ENCODE measurements at regions not wholly inside any gene's neighbourhood (a gene's known extent, or its start where the extent isn't known, plus 50 kb on each side); places are given as distances from the start of the nearest gene placed in this dataset.

DNA sequence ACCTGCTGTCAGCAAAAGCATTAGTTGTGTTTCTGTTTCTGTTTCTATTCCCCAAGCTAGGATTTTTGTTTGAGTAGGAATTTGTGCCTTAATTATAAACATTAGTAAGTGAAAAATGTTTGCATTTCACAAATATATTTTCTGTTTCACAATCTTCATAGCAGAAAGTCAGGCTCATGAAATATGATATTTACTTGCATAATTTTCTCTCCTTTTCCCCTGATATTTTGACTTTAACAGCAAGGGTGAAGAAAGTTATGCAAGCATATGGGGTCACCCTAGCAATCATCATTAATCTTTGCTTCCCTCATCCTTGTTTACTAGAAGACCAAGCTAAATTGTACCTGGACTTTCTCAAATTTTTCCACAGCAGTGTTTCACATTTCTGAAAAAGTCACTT, 140.3 kb upstream of the SEMA6D start:
- no peak overlapping the region for H3K9ac ChIP-seq (ENCODE audit: control insufficient read depth, insufficient read depth, low read length)
- no peaks in the 10 kb centered on the region for H3K36me3 ChIP-seq (ENCODE audit: control insufficient read depth in 2 of 2, insufficient read depth in 2 of 2, low read length in 1 of 2)
- H3K4me1 ChIP-seq (ENCODE audit: control insufficient read depth, insufficient read depth, low read length), result no peaks in the 10 kb centered on the region
- ChIA-PET SMC1A (ENCODE audit: uncharacterized antibody, unreplicated experiment) (no interaction called here), POLR2A (no interaction called here), CTCF (no interaction called here), RAD21 (ENCODE audit: unreplicated experiment) (no interaction called here)
- no peaks in the 10 kb centered on the region for H3K79me2 ChIP-seq (ENCODE audit: control insufficient read depth, insufficient read depth, low read length)
- no peak overlapping the region for H3K27ac ChIP-seq (ENCODE audit: control insufficient read depth, insufficient read depth)
- no peak overlapping the region for H2AFZ ChIP-seq (ENCODE audit: control insufficient read depth, low read depth, low read length)
- H3K9me3 ChIP-seq (replicated peaks; ENCODE audit: control insufficient read depth, insufficient read depth, low read length), result no peaks in the 10 kb centered on the region
- ATAC-seq (no peak), FAIRE-seq (no peak), DNase-seq (ENCODE audit: low read depth, low spot score) (no peak)
- H3K4me2 ChIP-seq (ENCODE audit: control insufficient read depth, insufficient read depth), result no peak overlapping the region
- H3K4me3 ChIP-seq, result no peak overlapping the region
- intact Hi-C loops (cut with micrococcal nuclease; ENCODE audit: unreplicated experiment), result no loop called here
- no TSS peak for BruUV-seq (replicated peaks)
- no peaks in the 10 kb centered on the region for H3K27me3 ChIP-seq (replicated peaks in 1 of 2; ENCODE audit: control insufficient read depth in 2 of 2, insufficient read depth in 2 of 2, low read length in 1 of 2)
- H4K20me1 ChIP-seq (ENCODE audit: control insufficient read depth, insufficient read depth), result no peaks in the 10 kb centered on the region
- TF ChIP-seq, protein P1, sequence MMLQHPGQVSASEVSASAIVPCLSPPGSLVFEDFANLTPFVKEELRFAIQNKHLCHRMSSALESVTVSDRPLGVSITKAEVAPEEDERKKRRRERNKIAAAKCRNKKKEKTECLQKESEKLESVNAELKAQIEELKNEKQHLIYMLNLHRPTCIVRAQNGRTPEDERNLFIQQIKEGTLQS (IDR thresholded peaks at IDR 0.05; ENCODE audit: borderline replicate concordance, extremely low read depth, low read depth, low read length), result no peak
- TF ChIP-seq MAX (IDR thresholded peaks at IDR 0.05; ENCODE audit: low read depth, low read length), result no peak
- no peak for TF ChIP-seq SUZ12 (IDR thresholded peaks at IDR 0.05; ENCODE audit: unreplicated experiment)
- TF ChIP-seq ZZZ3 (IDR thresholded peaks at IDR 0.05; ENCODE audit: control insufficient read depth, insufficient read length, low read depth), result no peak
- TF ChIP-seq SRF (IDR thresholded peaks at IDR 0.05; ENCODE audit: low read depth in 2 of 2, low read length in 2 of 2), result no peak
- TF ChIP-seq, protein P2, sequence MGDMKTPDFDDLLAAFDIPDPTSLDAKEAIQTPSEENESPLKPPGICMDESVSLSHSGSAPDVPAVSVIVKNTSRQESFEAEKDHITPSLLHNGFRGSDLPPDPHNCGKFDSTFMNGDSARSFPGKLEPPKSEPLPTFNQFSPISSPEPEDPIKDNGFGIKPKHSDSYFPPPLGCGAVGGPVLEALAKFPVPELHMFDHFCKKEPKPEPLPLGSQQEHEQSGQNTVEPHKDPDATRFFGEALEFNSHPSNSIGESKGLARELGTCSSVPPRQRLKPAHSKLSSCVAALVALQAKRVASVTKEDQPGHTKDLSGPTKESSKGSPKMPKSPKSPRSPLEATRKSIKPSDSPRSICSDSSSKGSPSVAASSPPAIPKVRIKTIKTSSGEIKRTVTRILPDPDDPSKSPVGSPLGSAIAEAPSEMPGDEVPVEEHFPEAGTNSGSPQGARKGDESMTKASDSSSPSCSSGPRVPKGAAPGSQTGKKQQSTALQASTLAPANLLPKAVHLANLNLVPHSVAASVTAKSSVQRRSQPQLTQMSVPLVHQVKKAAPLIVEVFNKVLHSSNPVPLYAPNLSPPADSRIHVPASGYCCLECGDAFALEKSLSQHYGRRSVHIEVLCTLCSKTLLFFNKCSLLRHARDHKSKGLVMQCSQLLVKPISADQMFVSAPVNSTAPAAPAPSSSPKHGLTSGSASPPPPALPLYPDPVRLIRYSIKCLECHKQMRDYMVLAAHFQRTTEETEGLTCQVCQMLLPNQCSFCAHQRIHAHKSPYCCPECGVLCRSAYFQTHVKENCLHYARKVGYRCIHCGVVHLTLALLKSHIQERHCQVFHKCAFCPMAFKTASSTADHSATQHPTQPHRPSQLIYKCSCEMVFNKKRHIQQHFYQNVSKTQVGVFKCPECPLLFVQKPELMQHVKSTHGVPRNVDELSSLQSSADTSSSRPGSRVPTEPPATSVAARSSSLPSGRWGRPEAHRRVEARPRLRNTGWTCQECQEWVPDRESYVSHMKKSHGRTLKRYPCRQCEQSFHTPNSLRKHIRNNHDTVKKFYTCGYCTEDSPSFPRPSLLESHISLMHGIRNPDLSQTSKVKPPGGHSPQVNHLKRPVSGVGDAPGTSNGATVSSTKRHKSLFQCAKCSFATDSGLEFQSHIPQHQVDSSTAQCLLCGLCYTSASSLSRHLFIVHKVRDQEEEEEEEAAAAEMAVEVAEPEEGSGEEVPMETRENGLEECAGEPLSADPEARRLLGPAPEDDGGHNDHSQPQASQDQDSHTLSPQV (IDR thresholded peaks at IDR 0.05), result no peak
- TF ChIP-seq MYC (IDR thresholded peaks at IDR 0.05; ENCODE audit: insufficient read depth, insufficient read length, insufficient replicate concordance, low read length, severe bottlenecking), result no peak
- TF ChIP-seq ZNF687 (IDR thresholded peaks at IDR 0.05), result no peak
- no peak for TF ChIP-seq BCLAF1 (IDR thresholded peaks at IDR 0.05)
- TF ChIP-seq SMARCA5 (IDR thresholded peaks at IDR 0.05), result no peak
- in situ Hi-C loops (cut with MboI), result no loop called here

Measured in GM12878 (cell line).